ENCODE measurements at regions not wholly inside any gene's neighbourhood (a gene's known extent, or its start where the extent isn't known, plus 50 kb on each side); places are given as distances from the start of the nearest gene placed in this dataset.

DNA sequence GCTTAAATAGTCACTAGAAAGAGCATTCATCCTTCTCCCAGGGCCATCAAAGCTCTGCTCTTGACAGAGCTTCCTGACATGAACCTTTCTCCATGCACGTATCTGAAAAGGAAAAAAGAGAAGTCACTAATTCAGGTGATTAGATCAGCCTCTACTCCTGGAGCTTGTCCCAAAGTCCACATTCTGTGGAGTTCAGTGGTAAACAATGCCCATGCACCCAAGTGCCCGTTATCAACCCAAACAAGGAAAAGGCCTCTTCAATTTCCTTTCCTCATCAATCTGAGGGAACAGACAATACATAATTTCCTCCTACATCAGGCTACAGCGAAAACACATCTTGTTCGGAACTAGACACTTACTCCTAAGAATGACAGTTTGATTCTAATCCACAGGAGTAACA is 129.2 kb upstream of the PCSK2 start:
- Histone ChIP-seq H3K27me3 (ENCODE audit: insufficient read depth, low read length, poor library complexity) (no peaks in the 10 kb centered on the region), H3K9ac (ENCODE audit: low read depth, low read length) (no peak overlapping the region), H3K4me3 (ENCODE audit: low read depth in 1 of 2, low read length in 2 of 2) (no peak overlapping the region), H3K4me1 (ENCODE audit: insufficient read depth, low read length) (no peaks in the 10 kb centered on the region), H3K79me2 (ENCODE audit: insufficient read depth, low read length) (no peaks in the 10 kb centered on the region), H3K36me3 (ENCODE audit: insufficient read depth, low read length) (no peaks in the 10 kb centered on the region), H3K4me2 (ENCODE audit: insufficient read depth, low read length) (no peak overlapping the region), H3K27ac (ENCODE audit: low read length) (no peak overlapping the region), H3K9me3 (ENCODE audit: insufficient read depth, low read length, severe bottlenecking) (no peaks in the 10 kb centered on the region), H2AFZ (ENCODE audit: low read depth, low read length) (no peak overlapping the region), H4K20me1 (ENCODE audit: insufficient read depth, low read length) (no peaks in the 10 kb centered on the region)
- TF ChIP-seq, protein P1, sequence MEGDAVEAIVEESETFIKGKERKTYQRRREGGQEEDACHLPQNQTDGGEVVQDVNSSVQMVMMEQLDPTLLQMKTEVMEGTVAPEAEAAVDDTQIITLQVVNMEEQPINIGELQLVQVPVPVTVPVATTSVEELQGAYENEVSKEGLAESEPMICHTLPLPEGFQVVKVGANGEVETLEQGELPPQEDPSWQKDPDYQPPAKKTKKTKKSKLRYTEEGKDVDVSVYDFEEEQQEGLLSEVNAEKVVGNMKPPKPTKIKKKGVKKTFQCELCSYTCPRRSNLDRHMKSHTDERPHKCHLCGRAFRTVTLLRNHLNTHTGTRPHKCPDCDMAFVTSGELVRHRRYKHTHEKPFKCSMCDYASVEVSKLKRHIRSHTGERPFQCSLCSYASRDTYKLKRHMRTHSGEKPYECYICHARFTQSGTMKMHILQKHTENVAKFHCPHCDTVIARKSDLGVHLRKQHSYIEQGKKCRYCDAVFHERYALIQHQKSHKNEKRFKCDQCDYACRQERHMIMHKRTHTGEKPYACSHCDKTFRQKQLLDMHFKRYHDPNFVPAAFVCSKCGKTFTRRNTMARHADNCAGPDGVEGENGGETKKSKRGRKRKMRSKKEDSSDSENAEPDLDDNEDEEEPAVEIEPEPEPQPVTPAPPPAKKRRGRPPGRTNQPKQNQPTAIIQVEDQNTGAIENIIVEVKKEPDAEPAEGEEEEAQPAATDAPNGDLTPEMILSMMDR (IDR thresholded peaks at IDR 0.05; ENCODE audit: borderline replicate concordance, extremely low read depth, low read length, poor library complexity, severe bottlenecking): no peak
- TF ChIP-seq EZH2 (IDR thresholded peaks at IDR 0.05; ENCODE audit: borderline replicate concordance, low read depth, low read length, severe bottlenecking): no peak
- no peak for ATAC-seq (ENCODE audit: insufficient read depth, low read depth)
- DNase-seq: no peak

DNA sequence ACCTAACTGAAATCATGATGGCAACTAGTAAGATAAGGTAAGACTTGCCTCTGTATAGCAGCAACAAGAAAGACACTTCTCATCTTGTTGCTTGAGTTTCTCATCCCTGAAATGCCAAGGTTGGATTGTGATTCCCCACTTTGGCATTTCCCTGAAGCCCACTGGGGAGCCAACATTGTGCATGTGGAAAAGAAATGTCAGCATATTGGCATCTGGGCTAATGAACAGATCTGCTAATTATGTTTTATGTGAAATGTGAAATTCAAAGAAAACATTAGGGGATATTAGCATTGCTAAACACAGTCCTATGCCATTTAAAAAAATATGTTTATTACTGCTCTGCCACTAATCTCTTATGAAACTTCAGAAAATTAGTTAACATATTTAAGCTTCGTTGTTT is 126.3 kb upstream of the PCSK2 start:
- no peak overlapping the region for H3K4me2 ChIP-seq (ENCODE audit: insufficient read depth, low read length)
- no peaks in the 10 kb centered on the region for H3K9me3 ChIP-seq (ENCODE audit: insufficient read depth, low read length, severe bottlenecking)
- H3K79me2 ChIP-seq (ENCODE audit: insufficient read depth, low read length): no peaks in the 10 kb centered on the region
- no peaks in the 10 kb centered on the region for H3K27me3 ChIP-seq (ENCODE audit: insufficient read depth, low read length, poor library complexity)
- H3K4me3 ChIP-seq (ENCODE audit: low read depth in 1 of 2, low read length in 2 of 2): no peak overlapping the region
- ATAC-seq (ENCODE audit: insufficient read depth, low read depth) (no peak), DNase-seq (no peak)
- H3K36me3 ChIP-seq (ENCODE audit: insufficient read depth, low read length): no peaks in the 10 kb centered on the region
- H3K9ac ChIP-seq (ENCODE audit: low read depth, low read length): no peak overlapping the region
- H4K20me1 ChIP-seq (ENCODE audit: insufficient read depth, low read length): no peaks in the 10 kb centered on the region
- H2AFZ ChIP-seq (ENCODE audit: low read depth, low read length): no peak overlapping the region
- TF ChIP-seq, protein P1 (IDR thresholded peaks at IDR 0.05; ENCODE audit: borderline replicate concordance, extremely low read depth, low read length, poor library complexity, severe bottlenecking): no peak
- TF ChIP-seq EZH2 (IDR thresholded peaks at IDR 0.05; ENCODE audit: borderline replicate concordance, low read depth, low read length, severe bottlenecking): no peak
- H3K4me1 ChIP-seq (ENCODE audit: insufficient read depth, low read length): no peaks in the 10 kb centered on the region
- H3K27ac ChIP-seq (ENCODE audit: low read length): no peak overlapping the region

DNA sequence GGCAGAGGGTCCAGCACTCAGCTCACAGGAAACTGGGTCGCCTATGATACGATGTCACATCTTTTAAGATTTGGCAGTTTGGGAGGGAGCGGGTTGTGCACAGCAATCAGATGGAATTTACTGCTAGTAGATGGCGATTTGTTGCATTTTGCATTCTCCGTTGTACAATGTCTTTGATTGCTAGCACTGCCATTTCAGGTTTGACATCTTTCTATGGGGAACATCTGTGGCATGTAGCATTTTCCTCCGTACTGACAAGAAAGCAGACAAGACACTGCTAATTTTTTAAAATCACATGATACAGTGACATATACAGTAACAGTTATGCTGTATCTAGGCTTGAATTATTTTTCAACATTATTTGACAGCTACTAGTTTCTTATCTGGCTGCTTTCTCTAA is 119.7 kb upstream of the PCSK2 start:
- H3K27me3 ChIP-seq (ENCODE audit: insufficient read depth, low read length, poor library complexity): no peaks in the 10 kb centered on the region
- ATAC-seq (ENCODE audit: insufficient read depth, low read depth): no peak

More for the DNA sequence above, 119.7 kb upstream of the PCSK2 start:
- Histone ChIP-seq H2AFZ (ENCODE audit: low read depth, low read length) (no peak overlapping the region), H3K4me2 (ENCODE audit: insufficient read depth, low read length) (no peak overlapping the region), H3K79me2 (ENCODE audit: insufficient read depth, low read length) (no peaks in the 10 kb centered on the region), H3K27ac (ENCODE audit: low read length) (no peak overlapping the region), H3K9me3 (ENCODE audit: insufficient read depth, low read length, severe bottlenecking) (no peaks in the 10 kb centered on the region), H3K36me3 (ENCODE audit: insufficient read depth, low read length) (no peaks in the 10 kb centered on the region), H3K9ac (ENCODE audit: low read depth, low read length) (no peak overlapping the region), H4K20me1 (ENCODE audit: insufficient read depth, low read length) (no peaks in the 10 kb centered on the region), H3K4me3 (ENCODE audit: low read depth in 1 of 2, low read length in 2 of 2) (no peak overlapping the region), H3K4me1 (ENCODE audit: insufficient read depth, low read length) (no peaks in the 10 kb centered on the region)
- no peak for DNase-seq
- TF ChIP-seq EZH2 (IDR thresholded peaks at IDR 0.05; ENCODE audit: borderline replicate concordance, low read depth, low read length, severe bottlenecking): no peak
- TF ChIP-seq, protein P1 (IDR thresholded peaks at IDR 0.05; ENCODE audit: borderline replicate concordance, extremely low read depth, low read length, poor library complexity, severe bottlenecking): no peak

All from DND-41 (cell line).